Thoracic aorta (tissue), 2 donors: ENCODE measurements at regions not wholly inside any gene's neighbourhood (a gene's known extent, or its start where the extent isn't known, plus 50 kb on each side); places are given as distances from the start of the nearest gene placed in this dataset.

Experiments used
- ATAC-seq: fragments of 150-250 bp; one replicate; pipeline ENCODE4 v1.8.0; 2017; ENCODE audit warnings: low read depth; ENCODE audit not compliant: insufficient number of reproducible peaks, low FRiP score
- DNase-seq: peaks from one replicate; pipeline ENCODE4 v3.0.0-alpha.2; 2020; ENCODE audit warnings: low spot score
- H3K27ac ChIP-seq, 2 donors: fragments of 200-600 bp; sonication (generic); 1 replicate in 1 of 2; 2 replicates in 1 of 2; pipeline ENCODE4 v1.5.1; 2016; ENCODE audit warnings: mild to moderate bottlenecking in 2 of 2, moderate library complexity in 2 of 2
- H3K27me3 ChIP-seq: fragments of 200-600 bp; sonication (generic); replicated peaks from 2 replicates; pipeline ENCODE4 v1.6.0; 2016; ENCODE audit warnings: mild to moderate bottlenecking; ENCODE audit not compliant: insufficient read depth
- H3K36me3 ChIP-seq: fragments of 200-600 bp; sonication (generic); one replicate; pipeline ENCODE4 v1.5.1; 2016
- H3K4me1 ChIP-seq, 2 donors: fragments of 200-600 bp; sonication (generic); 1 replicate in 1 of 2; 2 replicates in 1 of 2; pipeline versions ENCODE4 v1.5.1 to v1.6.0; 2016; ENCODE audit warnings: low read depth in 2 of 2, mild to moderate bottlenecking in 1 of 2; ENCODE audit not compliant: control insufficient read depth in 1 of 2
- H3K4me3 ChIP-seq: fragments of 200-600 bp; sonication (generic); 2 replicates; pipeline ENCODE4 v1.5.1; 2016; ENCODE audit warnings: mild to moderate bottlenecking
- H3K9me3 ChIP-seq: fragments of 200-600 bp; sonication (generic); 2 replicates; pipeline ENCODE4 v1.5.1; 2016
- TF ChIP-seq, protein P1 (sequence below): fragments of 200-600 bp; sonication (generic); IDR thresholded peaks from one replicate; pipeline ENCODE4 v1.5.1; 2019; ENCODE audit warnings: antibody characterized with exemption

DNA sequence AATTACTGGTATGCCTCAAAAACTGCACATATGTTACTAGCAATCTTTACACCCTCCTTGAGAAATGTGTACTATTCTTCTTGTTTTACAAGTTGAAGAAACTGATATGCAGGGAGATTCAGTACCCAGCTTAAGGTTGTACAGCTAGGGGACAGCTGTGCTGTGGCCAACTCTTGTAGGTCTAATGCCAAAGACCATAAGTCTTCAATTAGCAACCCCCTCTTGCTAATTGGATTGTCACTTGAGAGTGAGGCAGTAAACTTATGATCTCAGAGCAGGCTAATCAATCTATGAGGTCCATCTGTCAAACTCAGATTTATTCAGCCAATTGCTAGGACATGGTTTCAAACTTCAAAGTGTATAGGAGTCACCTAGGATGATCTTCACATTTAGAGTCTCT, 492.0 kb upstream of the USP24 start:
- no peak for ATAC-seq

DNA sequence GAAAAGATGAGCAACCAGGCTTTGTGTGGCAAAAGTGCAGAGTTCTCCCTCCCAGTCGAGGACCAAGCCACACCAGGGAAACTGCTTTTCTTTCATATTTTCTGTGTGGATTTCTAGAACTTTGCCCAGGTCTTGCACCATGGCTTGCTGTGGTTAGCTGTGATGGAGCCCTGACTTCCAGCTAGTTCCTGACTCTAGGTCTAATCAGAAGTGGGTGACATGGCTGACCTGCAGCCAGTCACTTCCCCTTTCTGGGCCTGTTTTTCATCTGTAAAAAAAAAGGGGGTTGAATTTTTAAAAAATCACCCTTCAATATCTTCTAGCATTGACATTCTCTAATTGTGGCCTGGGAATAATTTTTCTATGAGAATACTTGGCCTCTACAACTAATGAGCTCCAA, 491.2 kb upstream of the USP24 start:
- Histone ChIP-seq H3K9me3 (no peaks in the 10 kb centered on the region), H3K27me3 (no peaks in the 10 kb centered on the region), H3K4me1 (peaks cover 0 to 10% of the 10 kb centered on the region in 2 donors), H3K36me3 (no peaks in the 10 kb centered on the region), H3K4me3 (no peak overlapping the region), H3K27ac (no peak overlapping the region)
- no peak for ATAC-seq
- TF ChIP-seq, protein P1, sequence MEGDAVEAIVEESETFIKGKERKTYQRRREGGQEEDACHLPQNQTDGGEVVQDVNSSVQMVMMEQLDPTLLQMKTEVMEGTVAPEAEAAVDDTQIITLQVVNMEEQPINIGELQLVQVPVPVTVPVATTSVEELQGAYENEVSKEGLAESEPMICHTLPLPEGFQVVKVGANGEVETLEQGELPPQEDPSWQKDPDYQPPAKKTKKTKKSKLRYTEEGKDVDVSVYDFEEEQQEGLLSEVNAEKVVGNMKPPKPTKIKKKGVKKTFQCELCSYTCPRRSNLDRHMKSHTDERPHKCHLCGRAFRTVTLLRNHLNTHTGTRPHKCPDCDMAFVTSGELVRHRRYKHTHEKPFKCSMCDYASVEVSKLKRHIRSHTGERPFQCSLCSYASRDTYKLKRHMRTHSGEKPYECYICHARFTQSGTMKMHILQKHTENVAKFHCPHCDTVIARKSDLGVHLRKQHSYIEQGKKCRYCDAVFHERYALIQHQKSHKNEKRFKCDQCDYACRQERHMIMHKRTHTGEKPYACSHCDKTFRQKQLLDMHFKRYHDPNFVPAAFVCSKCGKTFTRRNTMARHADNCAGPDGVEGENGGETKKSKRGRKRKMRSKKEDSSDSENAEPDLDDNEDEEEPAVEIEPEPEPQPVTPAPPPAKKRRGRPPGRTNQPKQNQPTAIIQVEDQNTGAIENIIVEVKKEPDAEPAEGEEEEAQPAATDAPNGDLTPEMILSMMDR = no peak
- DNase-seq = no peak

More for the DNA sequence above, 492.0 kb upstream of the USP24 start:
- no peak overlapping the region for H3K4me3 ChIP-seq
- no peak overlapping the region for H3K27ac ChIP-seq
- TF ChIP-seq, protein P1 = no peak
- H3K4me1 ChIP-seq = peaks cover 0 to 10% of the 10 kb centered on the region in 2 donors
- no peak for DNase-seq
- no peaks in the 10 kb centered on the region for H3K27me3 ChIP-seq
- no peaks in the 10 kb centered on the region for H3K9me3 ChIP-seq
- no peaks in the 10 kb centered on the region for H3K36me3 ChIP-seq

DNA sequence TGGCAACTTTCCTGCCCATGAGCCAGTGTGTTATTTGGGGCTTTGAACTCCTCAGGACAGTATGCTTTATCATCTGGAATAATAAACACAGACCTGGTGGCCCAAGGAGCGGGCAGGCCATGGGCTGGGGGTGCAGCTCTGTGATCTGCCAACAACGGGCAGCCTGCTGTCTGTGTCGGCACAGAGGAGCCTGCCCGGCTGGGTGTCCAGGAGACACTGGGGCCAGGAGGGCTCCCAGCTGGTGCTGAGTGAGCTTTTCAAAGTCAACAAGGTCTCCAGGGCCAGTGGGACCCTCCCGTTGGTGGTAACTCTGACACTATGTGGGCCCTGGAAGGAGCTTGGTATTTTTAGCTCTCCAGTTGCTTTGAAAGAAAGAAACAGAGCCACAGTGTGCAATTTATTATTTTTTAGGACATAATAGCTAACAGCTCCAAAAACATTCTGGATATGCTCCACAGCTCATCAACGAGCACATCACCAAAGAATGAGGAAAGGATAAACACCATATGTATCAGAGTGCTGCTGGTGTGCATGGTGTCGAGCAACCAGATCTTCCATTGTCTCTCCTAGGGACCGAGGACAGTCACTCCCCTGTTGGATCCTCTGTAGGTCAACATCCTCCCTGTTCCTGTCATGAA, 488.7 kb upstream of the USP24 start:
- no peak overlapping the region for H3K4me3 ChIP-seq
- peaks cover 0 to 16% of the 10 kb centered on the region in 2 donors for H3K4me1 ChIP-seq
- no peak overlapping the region for H3K27ac ChIP-seq
- DNase-seq (no peak), ATAC-seq (no peak)
- no peaks in the 10 kb centered on the region for H3K36me3 ChIP-seq
- H3K9me3 ChIP-seq = no peaks in the 10 kb centered on the region
- H3K27me3 ChIP-seq = no peaks in the 10 kb centered on the region
- TF ChIP-seq, protein P1 = no peak

DNA sequence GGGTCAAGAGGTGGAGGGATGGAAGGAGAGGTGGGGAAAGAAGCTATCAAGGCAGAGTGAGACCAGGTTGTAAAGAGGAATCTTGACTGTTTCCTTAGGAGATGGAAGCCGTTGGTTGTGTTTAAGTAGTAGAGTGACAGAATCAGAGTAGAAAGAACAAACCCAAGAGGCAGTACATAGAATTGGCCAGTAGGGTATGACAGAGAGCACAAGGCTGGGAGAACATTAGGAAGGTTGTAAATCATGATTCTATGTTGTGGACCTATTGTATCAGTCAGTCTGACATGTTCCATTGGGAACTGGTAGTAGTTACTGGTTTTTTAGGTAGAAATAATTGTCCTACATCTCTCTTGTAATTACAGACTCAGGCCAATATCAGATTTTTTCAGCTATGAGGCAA, 486.9 kb upstream of the USP24 start:
- ATAC-seq (no peak), DNase-seq (no peak)
- peaks cover 0 to 16% of the 10 kb centered on the region in 2 donors for H3K4me1 ChIP-seq
- no peak overlapping the region for H3K27ac ChIP-seq
- H3K36me3 ChIP-seq = no peaks in the 10 kb centered on the region
- TF ChIP-seq, protein P1 = peak; percentile 45
- H3K9me3 ChIP-seq = no peaks in the 10 kb centered on the region
- H3K27me3 ChIP-seq = no peaks in the 10 kb centered on the region
- no peak overlapping the region for H3K4me3 ChIP-seq

GRCh38 chr1:55700359-55701130, 485.4 kb upstream of the USP24 start:
- no peaks in the 10 kb centered on the region for H3K27me3 ChIP-seq
- TF ChIP-seq, protein P1 = no peak
- H3K27ac ChIP-seq = no peak overlapping the region
- no peak overlapping the region for H3K4me3 ChIP-seq
- H3K9me3 ChIP-seq = no peaks in the 10 kb centered on the region
- H3K36me3 ChIP-seq = no peaks in the 10 kb centered on the region
- DNase-seq = no peak
- ATAC-seq = no peak
- peaks cover 0 to 31% of the 10 kb centered on the region in 2 donors for H3K4me1 ChIP-seq
